ENCODE measurements at regions not wholly inside any gene's neighbourhood (a gene's known extent, or its start where the extent isn't known, plus 50 kb on each side); places are given as distances from the start of the nearest gene placed in this dataset.

- no peak for DNase-seq (ENCODE audit: low read depth)
These were observed 861.1 kb downstream of the DHX35 start for GRCh38 chr20:39823224-39823623.

DNA sequence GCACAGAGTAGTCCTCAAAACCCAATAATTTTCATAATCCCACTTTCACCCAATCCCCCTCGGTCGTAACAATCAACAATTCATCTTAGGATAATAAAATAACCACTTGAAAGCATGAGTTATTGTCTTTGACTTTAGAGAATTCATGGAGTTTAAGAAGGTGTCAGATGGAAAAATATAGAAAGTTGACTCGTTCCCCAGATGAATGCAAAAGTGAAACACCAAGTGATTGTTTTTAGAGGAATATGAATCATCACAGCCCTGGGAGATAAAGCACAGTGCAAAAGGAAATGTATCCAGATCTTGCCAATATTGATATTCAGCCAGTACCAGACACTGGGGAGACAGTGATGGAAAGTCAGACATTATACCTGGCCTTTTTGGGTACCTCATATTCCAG is 860.5 kb downstream of the DHX35 start:
- DNase-seq (ENCODE audit: low read depth), result no peak

DNA sequence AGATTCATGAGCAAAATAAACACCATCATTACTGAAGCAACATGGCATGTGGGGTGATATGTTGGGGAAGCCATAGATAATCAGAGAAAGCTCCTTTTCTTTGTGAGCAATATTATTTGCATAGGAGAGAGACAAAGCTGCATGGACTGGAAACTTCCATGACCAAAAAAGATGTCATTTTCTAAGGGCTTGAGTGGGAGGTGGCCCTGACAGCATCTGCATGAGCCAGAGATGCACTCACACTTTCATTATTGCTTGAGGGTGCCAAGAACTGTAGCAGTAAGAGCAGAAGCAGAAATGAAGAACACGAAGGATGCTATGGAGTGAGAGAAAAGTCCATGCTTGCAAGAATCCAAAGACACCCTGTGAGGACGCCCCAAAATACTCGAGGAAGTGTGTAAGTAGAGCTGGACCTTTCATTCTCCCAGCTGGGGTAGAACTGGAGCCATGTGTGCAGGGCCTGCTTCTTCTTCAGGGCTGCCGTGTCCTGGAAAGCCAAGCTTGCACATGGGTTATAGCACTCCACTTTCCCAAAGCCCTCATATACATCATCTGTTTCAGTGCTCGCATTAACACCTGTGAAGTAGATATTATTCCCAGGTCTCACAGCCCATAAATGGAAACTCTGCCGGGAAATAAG is 851.2 kb downstream of the DHX35 start:
- no peak for DNase-seq (ENCODE audit: low read depth)

- no peak for DNase-seq (ENCODE audit: low read depth)
These were observed 850.0 kb downstream of the DHX35 start for GRCh38 chr20:39812116-39812515.

- DNase-seq (ENCODE audit: low read depth), result no peak
These were observed 848.2 kb downstream of the DHX35 start for GRCh38 chr20:39810309-39810708.

DNA sequence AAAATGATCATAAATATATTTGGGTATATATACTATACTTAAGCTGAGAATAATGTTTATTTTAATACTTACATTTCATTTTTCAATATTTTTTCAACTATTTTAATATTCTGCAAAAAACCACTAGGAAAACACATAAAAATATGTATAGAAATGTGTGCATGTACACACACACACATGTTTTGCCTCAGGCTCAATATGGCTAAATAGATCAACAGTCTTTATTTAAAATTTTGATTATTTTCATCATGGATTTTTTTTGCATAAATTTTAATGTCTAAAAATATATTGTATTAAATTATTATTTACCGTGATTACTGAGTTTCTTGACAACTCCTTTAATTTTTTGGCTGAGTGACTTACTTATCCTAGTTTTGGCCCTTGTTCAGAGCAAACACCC is 846.5 kb downstream of the DHX35 start:
- DNase-seq (ENCODE audit: low read depth), result no peak

GRCh38 chr20:39800548-39800947 is 838.4 kb downstream of the DHX35 start:
- no peak for DNase-seq (ENCODE audit: low read depth)

DNA sequence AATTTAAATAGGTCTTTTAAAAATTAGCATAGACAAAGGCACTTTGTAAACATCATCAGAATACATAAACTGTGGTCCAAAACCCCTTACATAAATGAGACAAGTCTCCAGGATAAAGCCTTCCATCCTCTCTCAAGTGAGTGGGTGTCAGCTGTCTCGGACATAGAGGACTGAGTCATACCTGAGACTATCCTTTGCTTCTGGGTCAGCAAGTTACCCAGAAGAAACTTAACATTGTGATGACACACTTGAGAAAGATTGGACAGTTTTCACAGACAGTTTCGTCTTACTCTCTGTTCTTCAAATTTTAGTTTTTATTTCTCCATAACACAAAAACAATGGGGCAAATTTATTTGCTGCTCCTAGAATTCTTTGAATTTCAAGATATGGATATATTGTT is 838.0 kb downstream of the DHX35 start:
- DNase-seq (ENCODE audit: low read depth), result no peak

- DNase-seq (ENCODE audit: low read depth), result no peak
These were observed 837.3 kb downstream of the DHX35 start for GRCh38 chr20:39799366-39799965.

GRCh38 chr20:39795401-39796272 is 833.5 kb downstream of the DHX35 start:
- no peak for DNase-seq (ENCODE audit: low read depth)

DNA sequence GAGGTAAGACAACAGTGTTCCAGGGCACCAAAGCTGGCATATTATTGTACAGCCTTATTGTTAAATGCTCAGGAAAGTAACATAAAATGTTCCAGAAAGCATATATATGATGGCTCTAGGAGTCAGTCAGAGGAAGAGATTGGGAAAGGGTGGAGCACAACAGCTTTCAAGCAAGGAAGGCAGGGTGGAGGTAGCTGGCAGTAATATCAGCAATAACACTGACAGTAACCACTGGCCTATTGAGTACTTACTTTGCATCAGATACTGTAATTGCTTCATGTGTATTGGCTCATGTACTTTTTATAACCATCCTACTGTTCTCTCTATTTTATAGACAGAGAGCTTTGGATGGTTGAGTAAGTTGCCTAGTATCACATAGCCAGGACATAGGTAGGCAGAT is 830.2 kb downstream of the DHX35 start:
- no peak for DNase-seq (ENCODE audit: low read depth)

- no peak for DNase-seq (ENCODE audit: low read depth)
These were observed 827.3 kb downstream of the DHX35 start for GRCh38 chr20:39789411-39789810.

DNA sequence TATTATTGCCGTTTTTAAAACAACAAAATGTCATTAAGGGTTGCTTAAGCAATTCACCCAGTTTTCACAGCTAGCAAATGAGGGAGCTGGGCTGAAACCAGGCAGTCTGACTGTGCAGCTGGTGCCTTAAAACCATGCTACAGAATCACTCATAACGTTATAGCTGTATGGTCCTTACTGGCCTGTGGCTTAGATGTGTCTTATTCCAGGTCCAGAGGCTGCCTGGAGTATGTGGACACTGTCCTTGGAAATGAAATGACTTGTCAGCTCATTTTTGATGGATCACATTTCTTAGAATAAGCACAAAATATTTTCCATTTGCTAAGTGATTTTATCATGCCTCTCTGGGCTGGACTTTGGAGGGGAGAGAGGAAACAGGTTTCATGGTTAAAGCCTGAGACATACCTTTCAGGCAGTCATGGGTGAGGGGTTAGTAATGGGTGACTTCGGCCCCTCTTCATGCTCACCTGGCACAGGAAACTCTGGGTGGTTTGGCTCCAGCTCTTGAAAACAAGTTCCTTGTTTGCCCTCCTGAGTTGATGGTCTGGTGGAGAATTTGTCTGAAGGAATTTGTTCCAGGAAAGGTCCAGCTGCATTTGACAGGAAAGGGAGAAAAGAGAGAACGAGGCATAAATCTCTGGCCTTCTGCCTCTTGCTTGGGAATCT is 823.2 kb downstream of the DHX35 start:
- DNase-seq (ENCODE audit: low read depth), result no peak

DNA sequence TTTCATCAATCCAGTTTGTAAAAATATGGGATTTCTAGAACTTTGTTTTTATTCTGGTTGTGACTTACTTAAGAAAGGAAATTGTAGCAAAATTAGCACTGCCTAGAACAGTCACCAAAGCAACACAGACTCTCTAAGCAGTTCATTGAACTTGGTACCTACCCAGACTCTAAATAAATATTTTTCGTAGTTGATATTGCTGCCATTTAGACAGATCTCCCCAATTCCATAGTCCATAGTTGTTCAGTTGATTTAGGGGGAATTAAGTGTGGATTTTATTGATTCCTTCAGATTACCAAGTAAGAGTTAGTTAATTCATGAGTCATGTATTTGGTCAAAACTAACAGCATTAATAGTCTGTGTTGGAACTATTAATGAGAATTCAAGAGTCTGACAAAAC is 822.5 kb downstream of the DHX35 start:
- no peak for DNase-seq (ENCODE audit: low read depth)

GRCh38 chr20:39778847-39779604 is 816.9 kb downstream of the DHX35 start:
- DNase-seq (ENCODE audit: low read depth), result no peak

GRCh38 chr20:39778431-39778830 is 816.3 kb downstream of the DHX35 start:
- DNase-seq (ENCODE audit: low read depth), result no peak

DNA sequence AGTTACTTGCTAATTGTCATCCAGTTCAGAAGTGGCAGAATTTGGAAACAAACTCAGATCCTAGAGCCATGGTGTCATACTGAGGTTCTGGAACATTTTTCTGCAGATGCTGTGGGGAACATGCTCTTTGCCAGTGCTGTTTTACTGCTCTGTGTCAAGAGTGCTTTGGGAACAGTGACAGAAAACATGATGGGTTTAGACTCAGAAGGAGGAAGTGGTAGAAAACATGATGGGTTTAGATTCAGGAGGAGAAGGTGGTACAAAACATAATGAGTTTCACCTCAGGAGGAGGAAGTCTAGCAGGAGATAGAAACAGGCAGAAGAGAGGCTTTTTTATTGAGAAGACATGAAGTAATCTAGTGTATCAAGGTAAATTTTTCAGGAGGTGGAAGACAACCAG is 815.5 kb downstream of the DHX35 start:
- no peak for DNase-seq (ENCODE audit: low read depth)

DNA sequence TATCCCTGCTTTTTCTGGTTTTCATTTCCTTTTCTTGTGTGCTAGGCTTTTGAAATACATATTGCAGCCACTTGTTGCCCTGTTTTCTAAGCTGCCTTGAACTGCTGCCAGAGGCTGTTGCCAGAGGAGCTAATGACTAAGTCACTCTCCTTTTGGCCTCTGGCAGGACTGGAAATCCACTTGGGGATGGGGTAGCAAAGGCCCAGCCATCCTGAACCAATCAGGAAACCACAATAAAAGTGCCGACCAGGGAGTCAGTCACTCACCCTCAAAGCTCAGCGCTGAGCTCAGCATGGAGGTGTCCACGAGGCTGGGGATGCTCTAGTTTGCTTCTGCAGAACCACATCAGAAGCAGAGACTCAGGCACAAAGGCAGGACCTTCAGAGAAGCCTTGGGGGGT is 813.0 kb downstream of the DHX35 start:
- no peak for DNase-seq (ENCODE audit: low read depth)

DNA sequence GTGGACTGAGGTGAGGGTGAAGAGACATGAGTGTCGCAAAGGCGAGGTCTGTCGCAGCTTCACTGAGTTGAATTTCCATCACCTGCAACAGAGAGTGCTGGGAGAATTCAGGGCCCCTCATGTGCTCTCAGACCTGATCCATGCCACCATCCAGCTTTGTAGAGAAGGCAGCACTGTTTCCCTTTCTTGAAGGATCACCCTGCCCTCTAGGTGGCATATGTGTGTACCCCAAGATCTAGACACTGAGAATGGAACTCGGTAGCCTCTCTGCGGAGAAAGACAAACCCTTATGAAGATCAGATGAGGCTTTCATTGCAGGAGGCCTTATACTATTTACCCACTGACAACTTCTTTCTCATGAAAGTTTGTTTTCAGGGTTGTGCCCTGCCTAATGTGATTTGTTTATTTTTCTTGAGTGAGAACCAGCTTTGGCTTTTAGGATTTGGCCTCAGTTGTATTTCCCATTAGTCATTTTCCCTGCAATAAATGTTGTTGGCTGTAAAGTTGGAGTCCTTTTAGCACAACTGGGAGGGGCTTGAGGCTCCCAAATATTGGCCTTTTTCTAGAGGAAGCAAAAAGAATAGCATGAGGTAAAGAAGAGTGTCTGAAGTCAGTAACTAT is 811.3 kb downstream of the DHX35 start:
- DNase-seq (ENCODE audit: low read depth), result no peak

DNA sequence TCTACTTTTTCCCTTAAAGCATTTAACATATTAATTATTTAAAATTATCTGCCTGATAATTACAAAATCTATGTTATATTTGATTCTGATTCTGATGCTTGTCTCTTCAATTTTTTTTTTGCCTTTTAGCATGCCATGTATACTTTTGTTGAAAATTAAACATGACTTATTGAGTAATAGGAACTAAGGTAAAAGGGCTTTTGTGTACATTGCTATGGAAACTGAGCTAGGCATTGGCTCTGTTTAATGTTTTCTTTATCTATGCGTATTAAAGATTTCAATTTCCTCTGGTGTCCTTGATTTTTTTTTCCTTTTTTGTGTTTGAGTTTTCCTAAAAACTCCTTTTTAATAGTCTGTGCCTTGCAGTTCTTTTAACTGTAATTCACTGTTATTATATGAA is 805.2 kb downstream of the DHX35 start:
- no peak for DNase-seq (ENCODE audit: low read depth)

DNA sequence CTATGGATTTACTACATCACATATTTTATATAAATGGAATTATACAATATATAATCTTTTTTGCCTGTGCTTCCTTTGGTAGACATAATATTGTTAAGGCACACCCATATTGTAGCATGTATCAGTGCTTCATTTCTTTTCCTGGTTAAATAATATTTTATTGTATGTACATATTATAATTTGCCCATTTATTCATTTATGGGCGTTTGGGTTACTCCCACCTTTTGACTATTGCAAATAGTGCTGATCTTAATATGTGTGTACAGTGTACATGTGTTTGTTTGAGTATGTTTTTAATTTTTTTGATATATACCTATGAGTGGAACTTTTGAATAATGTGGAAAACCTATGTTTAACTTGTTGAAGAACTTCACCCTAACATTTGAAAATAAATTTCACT is 804.2 kb downstream of the DHX35 start:
- no peak for DNase-seq (ENCODE audit: low read depth)

- DNase-seq (ENCODE audit: low read depth), result no peak
These were observed 800.6 kb downstream of the DHX35 start for GRCh38 chr20:39762716-39763115.
